ENCODE measurements at regions not wholly inside any gene's neighbourhood (a gene's known extent, or its start where the extent isn't known, plus 50 kb on each side); places are given as distances from the start of the nearest gene placed in this dataset.

DNA sequence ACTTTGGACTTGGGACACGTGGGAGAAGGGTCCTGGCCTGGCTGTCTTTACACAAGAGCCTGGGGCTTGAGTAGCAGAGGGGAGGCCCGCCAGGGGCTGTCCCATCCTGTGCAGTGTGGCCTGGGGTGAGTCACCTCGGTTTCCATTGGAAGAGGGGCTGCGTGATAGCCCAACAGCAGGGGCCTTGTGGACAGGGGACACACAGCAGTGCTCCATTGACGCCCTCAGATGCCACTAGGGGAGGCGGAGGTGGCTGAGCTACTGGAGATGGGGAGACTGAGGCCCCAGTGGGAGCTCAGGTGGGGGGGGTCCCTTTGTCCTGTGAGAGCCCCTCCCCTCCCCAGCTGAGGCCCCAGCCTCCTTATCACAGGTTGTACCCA lies 50.0 kb upstream of the RNU6ATAC start:
- DNase-seq (ENCODE audit: low spot score), result no peak

GRCh38 chr9:134214766-134215419 lies 50.5 kb upstream of the RNU6ATAC start:
- no peak for DNase-seq (ENCODE audit: low spot score)

DNA sequence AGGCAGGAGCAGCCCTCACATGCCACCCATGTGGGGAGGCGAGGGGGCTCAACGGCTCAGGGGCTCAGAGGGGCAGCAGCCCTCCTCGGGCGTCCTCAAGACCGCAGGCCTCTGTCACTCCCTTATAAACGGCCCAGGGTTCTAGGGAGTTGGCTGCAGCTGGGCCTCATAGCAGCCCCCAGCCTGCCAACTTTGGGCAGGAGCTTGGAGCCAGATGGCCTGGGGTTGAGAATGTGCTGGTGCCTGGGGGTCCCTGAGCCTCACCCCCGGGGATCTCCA lies 51.0 kb upstream of the RNU6ATAC start:
- DNase-seq (ENCODE audit: low spot score), result no peak

DNA sequence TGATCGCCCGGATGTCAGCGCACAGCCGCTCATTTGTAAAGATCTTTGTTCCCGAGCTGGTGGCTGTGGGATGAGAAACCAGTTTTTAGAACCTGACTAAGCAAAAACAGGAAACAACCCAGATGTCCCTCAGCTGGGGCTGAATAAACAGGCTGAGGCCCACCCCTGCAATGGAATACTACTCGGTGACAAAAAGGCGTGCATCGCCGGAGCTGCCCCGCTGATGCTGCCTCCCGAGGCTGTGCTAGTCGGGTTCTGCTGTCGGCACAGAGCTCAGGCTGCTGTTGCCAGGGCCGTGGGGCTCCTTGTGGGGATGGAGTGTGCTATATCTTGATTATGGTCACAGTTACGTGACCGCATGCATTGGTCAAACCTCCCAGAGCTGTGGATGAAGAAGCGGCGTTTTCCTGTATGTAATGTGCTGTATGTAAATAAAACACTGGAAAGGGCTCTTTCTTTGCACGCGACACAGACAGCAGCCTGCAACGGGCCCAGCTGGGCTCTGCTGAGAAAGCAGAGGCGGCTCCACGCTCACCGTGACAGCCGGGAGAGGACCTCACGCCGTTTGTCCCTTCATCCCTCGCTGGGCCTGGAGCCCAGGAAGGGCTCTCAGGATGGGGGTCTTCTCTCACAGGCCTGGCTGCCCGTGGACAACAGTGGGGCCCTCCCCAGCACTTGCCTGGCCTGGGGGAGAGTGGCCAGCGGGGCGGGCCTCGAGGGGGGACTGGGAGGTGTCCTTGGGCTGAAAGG lies 51.5 kb upstream of the RNU6ATAC start:
- DNase-seq (ENCODE audit: low spot score), result no peak

DNA sequence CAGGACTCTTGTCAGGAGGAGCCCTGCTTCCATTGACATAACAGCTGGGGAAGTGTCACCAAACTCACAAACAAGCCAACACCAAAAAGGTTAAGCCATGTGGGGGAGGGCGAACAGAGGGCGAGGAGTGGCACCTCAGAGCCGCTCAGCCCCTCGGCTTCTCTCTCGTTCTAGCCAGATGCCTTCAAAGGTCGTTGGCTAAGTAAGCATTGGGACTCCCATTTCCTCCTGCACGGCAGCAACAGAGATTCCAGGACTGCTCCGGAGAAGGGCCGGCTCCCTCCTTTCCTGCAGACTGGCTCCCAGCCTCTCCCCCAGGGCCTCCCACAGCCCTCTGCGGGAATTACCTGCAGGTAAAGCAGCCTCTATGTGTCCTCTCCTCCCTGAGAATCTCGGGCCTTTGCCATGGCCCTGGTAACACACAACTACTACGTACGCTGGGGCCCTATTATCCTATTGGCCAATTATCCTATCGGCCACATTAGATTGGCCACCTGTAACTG lies 52.1 kb upstream of the RNU6ATAC start:
- no peak for DNase-seq (ENCODE audit: low spot score)

- DNase-seq (ENCODE audit: low spot score), result no peak
Measured at GRCh38 chr9:134216961-134217360, 52.6 kb upstream of the RNU6ATAC start.

DNA sequence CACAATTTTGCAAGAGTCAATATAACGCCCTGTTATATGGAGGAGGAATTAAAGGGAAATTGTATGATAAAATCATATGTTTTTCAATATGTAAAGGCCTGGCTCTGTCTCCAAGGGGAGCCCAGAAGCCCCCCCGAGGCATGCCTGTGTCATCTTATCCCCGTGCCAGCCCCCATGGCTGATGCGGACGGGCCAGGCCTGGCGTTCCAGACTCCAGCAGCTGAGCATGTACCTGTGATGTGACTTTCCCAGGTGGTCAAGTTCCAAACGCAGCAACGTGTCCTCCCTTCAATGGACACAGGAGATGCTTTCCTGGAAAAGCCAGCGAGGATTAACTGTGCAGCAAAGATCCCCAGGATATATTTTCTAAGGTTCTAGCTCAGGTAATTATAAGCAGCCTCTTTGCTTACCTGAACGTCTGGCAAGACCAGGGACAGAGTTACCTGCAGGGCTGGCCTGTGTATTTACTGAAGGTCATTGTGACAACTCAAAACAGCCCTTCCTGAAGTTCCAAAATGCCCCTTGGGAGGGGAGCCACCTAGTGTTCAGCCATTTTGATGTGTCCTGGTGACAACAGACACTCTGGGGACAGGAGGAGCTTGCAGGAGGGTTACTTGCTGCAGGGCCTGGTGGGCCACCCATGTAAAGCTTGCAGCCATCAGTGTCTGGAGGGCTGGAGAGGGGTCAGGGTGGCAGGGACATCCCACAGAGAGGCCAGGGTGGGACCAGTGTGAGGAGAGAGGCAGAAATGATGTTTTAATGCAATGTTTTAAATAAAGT lies 53.3 kb upstream of the RNU6ATAC start:
- no peak for DNase-seq (ENCODE audit: low spot score)

- no peak for DNase-seq (ENCODE audit: low spot score)
Measured at GRCh38 chr9:134218230-134218629, 53.9 kb upstream of the RNU6ATAC start.

DNA sequence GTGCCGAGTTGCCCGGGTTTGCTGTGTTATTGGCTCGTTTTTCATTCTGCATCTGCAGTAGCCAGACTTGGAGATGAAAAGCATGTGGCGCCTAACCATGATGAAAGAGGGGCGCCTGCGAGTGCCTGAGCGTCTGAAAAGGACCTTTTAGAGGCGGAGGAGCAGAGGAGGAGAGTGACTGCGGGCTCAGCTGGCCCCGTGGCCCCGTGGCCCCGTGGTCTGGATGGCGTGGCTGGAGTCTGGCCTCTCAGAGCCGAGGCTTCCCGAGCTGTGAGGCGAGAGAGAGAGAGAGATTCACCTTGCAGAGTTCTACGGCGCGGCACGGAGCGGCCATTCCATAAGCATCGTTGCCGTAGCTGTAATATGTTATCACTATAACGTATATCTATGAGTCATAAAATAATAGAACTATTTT lies 55.3 kb upstream of the RNU6ATAC start:
- no peak for DNase-seq (ENCODE audit: low spot score)

- DNase-seq (ENCODE audit: low spot score), result no peak
Measured at GRCh38 chr9:134220311-134220710, 55.9 kb upstream of the RNU6ATAC start.

- no peak for DNase-seq (ENCODE audit: low spot score)
Measured at GRCh38 chr9:134221273-134222017, 57.1 kb upstream of the RNU6ATAC start.

GRCh38 chr9:134222018-134222573 lies 57.7 kb upstream of the RNU6ATAC start:
- DNase-seq (ENCODE audit: low spot score), result no peak

- no peak for DNase-seq (ENCODE audit: low spot score)
Measured at GRCh38 chr9:134223091-134223490, 58.7 kb upstream of the RNU6ATAC start.

DNA sequence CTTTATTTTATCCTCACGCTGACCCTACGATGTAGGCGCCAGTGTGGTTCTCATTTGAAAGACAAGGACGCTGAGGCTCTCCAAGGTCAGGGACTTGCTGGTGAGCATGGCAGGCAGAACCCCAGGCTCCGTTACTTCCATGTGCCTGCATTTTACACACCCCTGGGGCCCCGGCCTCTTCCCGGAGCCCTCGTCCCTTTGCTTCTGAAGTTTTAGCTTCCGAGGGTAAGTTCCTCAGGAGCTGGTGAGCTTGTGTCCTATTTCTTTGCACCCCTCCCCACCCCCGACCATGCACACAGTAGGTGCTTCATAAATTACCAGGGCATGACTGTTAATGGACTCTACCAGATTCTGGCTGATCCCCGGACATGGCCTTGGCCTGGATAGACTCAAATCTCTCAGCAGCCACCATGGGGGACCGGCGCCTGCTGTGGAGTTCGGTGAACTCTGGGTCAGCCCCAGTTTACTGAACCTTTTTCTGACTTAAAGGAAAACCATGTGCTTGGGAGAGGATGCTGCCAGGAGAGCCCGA lies 59.3 kb upstream of the RNU6ATAC start:
- DNase-seq (ENCODE audit: low spot score), result no peak

- DNase-seq (ENCODE audit: low spot score), result no peak
Measured at GRCh38 chr9:134224127-134224526, 59.8 kb upstream of the RNU6ATAC start.

DNA sequence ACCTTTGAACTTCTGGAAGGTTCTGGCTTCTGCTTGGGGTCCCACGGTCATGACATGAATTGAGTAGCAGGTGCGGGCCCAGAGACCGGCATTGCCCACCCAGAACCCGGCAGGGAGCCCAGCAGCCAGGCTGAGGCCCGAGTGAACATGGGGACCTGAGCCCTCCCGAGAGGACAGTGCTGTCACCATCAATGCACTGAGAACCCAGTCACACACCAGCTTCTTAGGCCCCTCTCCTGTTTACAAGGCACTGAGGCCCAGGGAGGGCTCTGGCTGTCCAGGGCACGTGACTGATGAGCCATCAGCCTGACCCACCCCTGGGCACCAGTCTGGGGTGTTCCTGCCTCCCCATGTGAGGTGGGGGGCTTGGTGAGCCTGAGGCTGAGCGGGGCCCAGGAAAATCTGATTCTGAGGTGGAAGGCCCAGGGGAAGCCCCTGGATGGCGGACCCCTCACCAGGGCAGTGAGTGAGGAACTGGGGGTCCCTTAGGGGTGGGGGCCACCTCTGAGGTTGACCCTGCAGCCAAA lies 60.3 kb upstream of the RNU6ATAC start:
- DNase-seq (ENCODE audit: low spot score), result no peak

- DNase-seq (ENCODE audit: low spot score), result no peak
Measured at GRCh38 chr9:134225186-134225585, 60.8 kb upstream of the RNU6ATAC start.

DNA sequence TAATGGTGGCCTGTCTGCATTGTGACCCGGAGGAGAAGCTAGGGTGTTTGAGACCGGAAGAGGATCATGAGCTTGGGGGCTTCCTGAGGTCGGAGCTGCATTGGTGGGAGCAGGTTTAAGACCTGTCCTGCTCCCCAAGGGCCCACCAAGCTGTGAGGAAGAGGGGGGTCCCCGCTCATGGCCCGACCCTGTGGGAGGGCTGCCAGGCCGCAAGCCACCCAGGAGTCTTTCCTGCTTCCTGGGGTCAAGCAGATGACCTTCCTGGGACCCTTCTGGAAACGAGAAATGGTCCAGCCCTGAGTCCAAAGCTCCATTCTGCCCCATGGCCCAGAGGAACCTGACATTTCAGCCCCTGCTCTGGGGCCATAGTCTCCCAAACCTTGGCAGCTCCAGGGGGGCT lies 61.5 kb upstream of the RNU6ATAC start:
- no peak for DNase-seq (ENCODE audit: low spot score)

GRCh38 chr9:134226221-134226930 lies 62.0 kb upstream of the RNU6ATAC start:
- no peak for DNase-seq (ENCODE audit: low spot score)

DNA sequence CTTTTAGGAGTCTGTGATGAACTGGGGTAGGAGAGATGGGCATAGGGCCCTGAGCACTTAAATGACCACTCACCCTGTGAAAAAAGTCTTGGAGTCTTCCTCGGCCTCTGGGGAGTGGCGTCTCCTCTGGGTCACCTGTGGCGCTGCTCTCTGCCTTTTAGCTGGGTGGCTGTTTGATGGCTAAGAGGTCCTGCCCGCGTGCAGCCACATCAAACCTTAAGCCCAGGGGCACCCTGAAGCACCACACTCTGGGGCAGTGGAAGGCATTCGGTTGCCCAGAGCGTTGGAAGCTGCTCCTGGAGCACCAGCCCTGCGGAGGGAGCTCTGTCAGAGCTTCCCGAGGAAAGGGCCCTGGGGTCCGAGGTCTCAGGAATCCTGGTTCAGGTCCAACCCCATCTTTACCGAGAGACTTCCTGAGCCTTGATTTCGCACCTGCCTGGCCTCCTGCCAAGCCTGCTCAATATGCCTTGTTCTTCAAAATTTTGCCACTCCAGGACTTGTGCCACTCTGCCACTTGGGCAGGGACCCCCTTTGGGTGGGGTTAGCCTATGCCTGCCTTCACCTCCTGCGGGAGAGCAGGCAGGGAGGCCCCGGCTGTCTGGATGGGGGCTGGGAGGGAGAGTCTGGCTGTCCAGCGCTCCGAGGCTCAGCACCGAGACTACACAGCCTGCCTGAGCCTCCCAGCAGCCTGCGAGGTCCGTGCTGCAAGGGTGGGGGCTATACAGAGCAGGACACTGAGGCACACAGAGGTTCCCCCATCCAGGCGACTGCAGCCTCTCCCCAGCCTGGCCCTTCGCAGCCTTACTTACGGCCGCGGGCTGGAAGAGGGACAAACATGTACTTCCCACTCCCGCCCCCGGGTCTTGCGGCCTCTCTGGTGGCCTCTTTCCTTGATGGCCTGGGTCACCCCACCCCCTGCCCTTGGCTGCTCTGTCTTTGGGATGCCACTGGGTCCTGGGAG lies 63.4 kb upstream of the RNU6ATAC start:
- no peak for DNase-seq (ENCODE audit: low spot score)
